SU-DHL-6 (cell line): ENCODE measurements at regions not wholly inside any gene's neighbourhood (a gene's known extent, or its start where the extent isn't known, plus 50 kb on each side); places are given as distances from the start of the nearest gene placed in this dataset.

Source experiments
- H2AFZ ChIP-seq: fragments of 200-600 bp; sonication (generic); 2 replicates; pipeline ENCODE4 v1.6.1; 2014; ENCODE audit warnings: low read depth, mild to moderate bottlenecking, moderate library complexity, mixed read lengths, antibody characterized with exemption, low read length; ENCODE audit not compliant: severe bottlenecking
- H3F3A ChIP-seq: fragments of 200-600 bp; shearing (Covaris generic); 2 replicates; pipeline ENCODE4 v1.6.0; 2016; ENCODE audit warnings: antibody characterized with exemption, mild to moderate bottlenecking; ENCODE audit not compliant: insufficient read depth
- H3K27ac ChIP-seq: fragments of 200-600 bp; sonication (generic); 2 replicates; pipeline ENCODE4 v1.5.1; 2016; ENCODE audit warnings: low read depth, mild to moderate bottlenecking, low read length, moderate library complexity, mixed read lengths
- H3K27me3 ChIP-seq: fragments of 200-600 bp; sonication (generic), shearing (Covaris generic); 2 replicates; pipeline ENCODE4 v1.6.0; 2014; ENCODE audit warnings: mild to moderate bottlenecking, low read length
- H3K36me3 ChIP-seq: fragments of 200-600 bp; sonication (generic); 2 replicates; pipeline ENCODE4 v1.6.1; 2014; ENCODE audit warnings: mild to moderate bottlenecking, low read length, mixed read lengths
- H3K4me2 ChIP-seq: fragments of 300-600, 200-600 bp; shearing (Covaris generic), sonication (generic); 2 replicates; pipeline ENCODE4 v1.6.0; 2014; ENCODE audit warnings: low read length, low read depth, mild to moderate bottlenecking; ENCODE audit not compliant: poor library complexity, severe bottlenecking
- H3K4me3 ChIP-seq: fragments of 200-600 bp; sonication (generic); 2 replicates; pipeline ENCODE4 v1.5.1; 2014; ENCODE audit warnings: antibody characterized with exemption, low read length, mild to moderate bottlenecking, mixed read lengths; ENCODE audit not compliant: insufficient read depth, poor library complexity, severe bottlenecking
- H3K79me2 ChIP-seq: fragments of 200-600 bp; sonication (generic); 2 replicates; pipeline ENCODE4 v1.6.1; 2014; ENCODE audit warnings: mild to moderate bottlenecking, low read length, moderate library complexity; ENCODE audit not compliant: insufficient read depth
- H3K9ac ChIP-seq: fragments of 200-600 bp; sonication (generic); 2 replicates; pipeline ENCODE4 v1.7.0; 2014; ENCODE audit warnings: mild to moderate bottlenecking, low read length
- H3K9me2 ChIP-seq: fragments of 200-600 bp; sonication (generic); replicated peaks from 2 replicates; pipeline ENCODE4 v1.6.1; 2014; ENCODE audit warnings: low read length; ENCODE audit not compliant: insufficient read depth
- H3K9me3 ChIP-seq: fragments of 200-600 bp; sonication (generic); 2 replicates; pipeline ENCODE4 v1.6.1; 2014; ENCODE audit warnings: low read length, mixed read lengths; ENCODE audit not compliant: insufficient read depth
- H4K20me1 ChIP-seq: fragments of 200-600 bp; sonication (generic); 2 replicates; pipeline ENCODE4 v1.6.1; 2014; ENCODE audit warnings: low read depth, mild to moderate bottlenecking, antibody characterized with exemption, low read length, moderate library complexity, mixed read lengths
- CTCF ChIP-seq: fragments of 200-600 bp; sonication (generic); IDR thresholded peaks from one replicate; pipeline ENCODE4 v1.5.1; 2017; ENCODE audit warnings: antibody characterized with exemption, mild to moderate bottlenecking, low read length, moderate library complexity; ENCODE audit not compliant: insufficient read depth, poor library complexity, severe bottlenecking
- EZH2phosphoT487 ChIP-seq: fragments of 200-600 bp; sonication (generic), shearing (Covaris generic); conservative IDR thresholded peaks from 2 replicates; pipeline ENCODE4 v1.6.1; 2018; ENCODE audit warnings: mild to moderate bottlenecking, antibody characterized with exemption, low read length, moderate library complexity, mixed read lengths

- Histone ChIP-seq H3K9me3 (no peaks in the 10 kb centered on the region), H2AFZ (no peak overlapping the region), H3K9me2 (no peaks in the 10 kb centered on the region), H3F3A (no peaks in the 10 kb centered on the region), H3K4me2 (no peak overlapping the region), H3K9ac (no peak overlapping the region), H3K4me3 (no peak overlapping the region), H4K20me1 (no peaks in the 10 kb centered on the region), H3K79me2 (no peaks in the 10 kb centered on the region), H3K27me3 (no peaks in the 10 kb centered on the region), H3K36me3 (no peaks in the 10 kb centered on the region), H3K27ac (no peak overlapping the region)
- TF ChIP-seq EZH2phosphoT487 (no peak), CTCF (no peak)
Measured at GRCh38 chr22:27591060-27591459, 210.5 kb downstream of the MN1 start.

GRCh38 chr22:27593378-27593777, 208.2 kb downstream of the MN1 start:
- H4K20me1 ChIP-seq = no peaks in the 10 kb centered on the region
- TF ChIP-seq CTCF = no peak
- TF ChIP-seq EZH2phosphoT487 = no peak
- no peak overlapping the region for H3K9ac ChIP-seq
- H3K9me2 ChIP-seq = no peaks in the 10 kb centered on the region
- H3K4me2 ChIP-seq = no peak overlapping the region
- no peaks in the 10 kb centered on the region for H3K36me3 ChIP-seq
- no peaks in the 10 kb centered on the region for H3K9me3 ChIP-seq
- H3K79me2 ChIP-seq = no peaks in the 10 kb centered on the region
- H2AFZ ChIP-seq = no peak overlapping the region
- no peaks in the 10 kb centered on the region for H3K27me3 ChIP-seq
- no peak overlapping the region for H3K27ac ChIP-seq
- no peaks in the 10 kb centered on the region for H3F3A ChIP-seq
- H3K4me3 ChIP-seq = no peak overlapping the region

- Histone ChIP-seq H3K27ac (no peak overlapping the region), H3F3A (no peaks in the 10 kb centered on the region), H3K27me3 (no peaks in the 10 kb centered on the region), H3K4me2 (no peak overlapping the region), H4K20me1 (no peaks in the 10 kb centered on the region), H3K9ac (no peak overlapping the region), H3K36me3 (no peaks in the 10 kb centered on the region), H3K4me3 (no peak overlapping the region), H3K9me2 (no peaks in the 10 kb centered on the region), H2AFZ (no peak overlapping the region), H3K79me2 (no peaks in the 10 kb centered on the region), H3K9me3 (no peaks in the 10 kb centered on the region)
- TF ChIP-seq EZH2phosphoT487 (no peak), CTCF (no peak)
Measured at GRCh38 chr22:27594020-27594419, 207.5 kb downstream of the MN1 start.
